ENCODE measurements at regions not wholly inside any gene's neighbourhood (a gene's known extent, or its start where the extent isn't known, plus 50 kb on each side); places are given as distances from the start of the nearest gene placed in this dataset.

- no peaks in the 10 kb centered on the region for H3K9me3 ChIP-seq (ENCODE audit: low read length)
- no peak overlapping the region for H3K4me3 ChIP-seq (ENCODE audit: low read depth, low read length, poor library complexity, severe bottlenecking)
- intact Hi-C loops (cut with micrococcal nuclease; ENCODE audit: unreplicated experiment): no loop called here
- POLR2A ChIA-PET: interaction anchor here (0.6 to 0.9 kb wide), 2 partner anchors 10 to 1075 kb away, joined by 3 to 6 read pairs; no protein-coding TSS in a partner anchor
- H2AFZ ChIP-seq (ENCODE audit: low read length): no peak overlapping the region
- CTCF ChIA-PET (ENCODE audit: unreplicated experiment): no interaction called here
- no TSS peak for BruUV-seq (replicated peaks)
- H3K4me2 ChIP-seq (ENCODE audit: low read length): no peak overlapping the region
- no peaks in the 10 kb centered on the region for H3K36me3 ChIP-seq (ENCODE audit: insufficient read depth, low read length)
- H3K27ac ChIP-seq (ENCODE audit: low read depth, low read length, poor library complexity, severe bottlenecking): no peak overlapping the region
- H3K9me2 ChIP-seq (ENCODE audit: insufficient read depth, low read length): no peaks in the 10 kb centered on the region
- H3K4me1 ChIP-seq (ENCODE audit: insufficient read depth, low read length, poor library complexity, severe bottlenecking): no peaks in the 10 kb centered on the region
- no peak for DNase-seq (ENCODE audit: low spot score)
- H4K20me1 ChIP-seq (ENCODE audit: insufficient read depth, low read length): no peaks in the 10 kb centered on the region
- H3K79me2 ChIP-seq (ENCODE audit: insufficient read depth, low read depth, low read length): no peaks in the 10 kb centered on the region
- TF ChIP-seq EZH2phosphoT487 (IDR thresholded peaks at IDR 0.05; ENCODE audit: borderline replicate concordance, low read depth, low read length): no peak
- TF ChIP-seq, protein P1, sequence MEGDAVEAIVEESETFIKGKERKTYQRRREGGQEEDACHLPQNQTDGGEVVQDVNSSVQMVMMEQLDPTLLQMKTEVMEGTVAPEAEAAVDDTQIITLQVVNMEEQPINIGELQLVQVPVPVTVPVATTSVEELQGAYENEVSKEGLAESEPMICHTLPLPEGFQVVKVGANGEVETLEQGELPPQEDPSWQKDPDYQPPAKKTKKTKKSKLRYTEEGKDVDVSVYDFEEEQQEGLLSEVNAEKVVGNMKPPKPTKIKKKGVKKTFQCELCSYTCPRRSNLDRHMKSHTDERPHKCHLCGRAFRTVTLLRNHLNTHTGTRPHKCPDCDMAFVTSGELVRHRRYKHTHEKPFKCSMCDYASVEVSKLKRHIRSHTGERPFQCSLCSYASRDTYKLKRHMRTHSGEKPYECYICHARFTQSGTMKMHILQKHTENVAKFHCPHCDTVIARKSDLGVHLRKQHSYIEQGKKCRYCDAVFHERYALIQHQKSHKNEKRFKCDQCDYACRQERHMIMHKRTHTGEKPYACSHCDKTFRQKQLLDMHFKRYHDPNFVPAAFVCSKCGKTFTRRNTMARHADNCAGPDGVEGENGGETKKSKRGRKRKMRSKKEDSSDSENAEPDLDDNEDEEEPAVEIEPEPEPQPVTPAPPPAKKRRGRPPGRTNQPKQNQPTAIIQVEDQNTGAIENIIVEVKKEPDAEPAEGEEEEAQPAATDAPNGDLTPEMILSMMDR (conservative IDR thresholded peaks at IDR 0.05; ENCODE audit: low read length): no peak
Observed at GRCh38 chr3:176632925-176633324, 564.4 kb downstream of the TBL1XR1 start.

DNA sequence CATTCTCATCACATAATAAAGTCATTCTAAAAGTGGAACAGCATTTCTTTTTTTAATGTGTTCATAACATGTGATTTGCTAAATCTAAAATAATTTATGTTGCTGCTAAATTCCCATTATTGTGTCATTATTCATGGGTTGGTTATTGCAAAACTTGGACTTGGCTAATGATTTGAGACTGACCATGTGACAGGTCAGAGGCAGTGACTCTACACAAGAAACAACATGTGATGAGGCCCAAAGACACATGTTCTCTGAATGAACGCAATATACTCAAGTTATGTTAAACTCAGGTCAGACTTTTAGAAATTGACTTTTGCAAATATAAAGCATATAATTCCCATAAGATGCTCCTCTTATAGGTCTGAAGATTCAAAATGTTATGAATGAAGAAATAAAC, 566.1 kb downstream of the TBL1XR1 start:
- Histone ChIP-seq H2AFZ (ENCODE audit: low read length) (no peak overlapping the region), H3K4me3 (ENCODE audit: low read depth, low read length, poor library complexity, severe bottlenecking) (no peak overlapping the region), H3K9me3 (ENCODE audit: low read length) (no peaks in the 10 kb centered on the region), H3K27ac (ENCODE audit: low read depth, low read length, poor library complexity, severe bottlenecking) (no peak overlapping the region), H3K4me2 (ENCODE audit: low read length) (no peak overlapping the region), H3K79me2 (ENCODE audit: insufficient read depth, low read depth, low read length) (no peaks in the 10 kb centered on the region), H4K20me1 (ENCODE audit: insufficient read depth, low read length) (no peaks in the 10 kb centered on the region), H3K9me2 (ENCODE audit: insufficient read depth, low read length) (no peaks in the 10 kb centered on the region), H3K36me3 (ENCODE audit: insufficient read depth, low read length) (no peaks in the 10 kb centered on the region), H3K4me1 (ENCODE audit: insufficient read depth, low read length, poor library complexity, severe bottlenecking) (no peaks in the 10 kb centered on the region)
- no peak for TF ChIP-seq EZH2phosphoT487 (IDR thresholded peaks at IDR 0.05; ENCODE audit: borderline replicate concordance, low read depth, low read length)
- TF ChIP-seq, protein P1 (conservative IDR thresholded peaks at IDR 0.05; ENCODE audit: low read length): no peak
- ChIA-PET CTCF (ENCODE audit: unreplicated experiment) (no interaction called here), POLR2A (no interaction called here)
- no peak for DNase-seq (ENCODE audit: low spot score)
- intact Hi-C loops (cut with micrococcal nuclease; ENCODE audit: unreplicated experiment): no loop called here
- BruUV-seq (replicated peaks): no TSS peak

- H3K79me2 ChIP-seq (ENCODE audit: insufficient read depth, low read depth, low read length): no peaks in the 10 kb centered on the region
- H3K4me2 ChIP-seq (ENCODE audit: low read length): no peak overlapping the region
- no peaks in the 10 kb centered on the region for H4K20me1 ChIP-seq (ENCODE audit: insufficient read depth, low read length)
- no peak overlapping the region for H2AFZ ChIP-seq (ENCODE audit: low read length)
- no peaks in the 10 kb centered on the region for H3K9me2 ChIP-seq (ENCODE audit: insufficient read depth, low read length)
- H3K4me3 ChIP-seq (ENCODE audit: low read depth, low read length, poor library complexity, severe bottlenecking): no peak overlapping the region
- H3K36me3 ChIP-seq (ENCODE audit: insufficient read depth, low read length): no peaks in the 10 kb centered on the region
- BruUV-seq (replicated peaks): no TSS peak
- no peak for DNase-seq (ENCODE audit: low spot score)
- no peaks in the 10 kb centered on the region for H3K4me1 ChIP-seq (ENCODE audit: insufficient read depth, low read length, poor library complexity, severe bottlenecking)
- CTCF ChIA-PET (ENCODE audit: unreplicated experiment): no interaction called here
- intact Hi-C loops (cut with micrococcal nuclease; ENCODE audit: unreplicated experiment): no loop called here
- H3K27ac ChIP-seq (ENCODE audit: low read depth, low read length, poor library complexity, severe bottlenecking): no peak overlapping the region
- TF ChIP-seq EZH2phosphoT487 (IDR thresholded peaks at IDR 0.05; ENCODE audit: borderline replicate concordance, low read depth, low read length): no peak
- TF ChIP-seq, protein P1 (conservative IDR thresholded peaks at IDR 0.05; ENCODE audit: low read length): no peak
- POLR2A ChIA-PET: no interaction called here
- H3K9me3 ChIP-seq (ENCODE audit: low read length): no peaks in the 10 kb centered on the region
Observed at GRCh38 chr3:176628101-176628639, 569.1 kb downstream of the TBL1XR1 start.
